ENCODE measurements at regions not wholly inside any gene's neighbourhood (a gene's known extent, or its start where the extent isn't known, plus 50 kb on each side); places are given as distances from the start of the nearest gene placed in this dataset.
"Not testable (repeated sequence)": the region's sequence is repeated elsewhere in the genome, so short reads cannot be mapped to it uniquely, and the experiment has no call there.

GRCh38 chr16:88204131-88205110 lies 178.3 kb upstream of the ZNF469 start:
- DNase-seq: not testable (repeated sequence)

DNA sequence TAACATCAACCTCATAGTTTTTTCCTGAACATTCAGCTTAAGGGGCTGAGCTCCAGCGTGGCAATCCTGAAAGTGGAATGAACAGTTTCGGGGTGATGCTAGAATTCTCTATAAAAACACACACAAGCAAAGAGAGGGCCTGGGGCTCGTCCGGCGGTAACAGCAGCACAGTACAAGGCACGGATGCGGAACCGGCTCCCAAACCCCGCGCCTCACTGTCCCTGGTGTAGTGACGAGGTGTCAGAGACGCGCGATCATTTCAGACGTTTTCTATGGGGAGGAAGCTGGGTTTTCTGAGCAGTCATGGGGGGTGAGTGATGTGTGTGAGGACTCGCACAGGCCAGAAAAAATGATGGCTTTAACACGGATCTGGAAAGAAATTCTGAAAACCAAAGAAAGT lies 177.3 kb upstream of the ZNF469 start:
- DNase-seq: not testable (repeated sequence)

- not testable (repeated sequence) for DNase-seq
Measured at GRCh38 chr16:88206006-88206405, 176.8 kb upstream of the ZNF469 start.

DNA sequence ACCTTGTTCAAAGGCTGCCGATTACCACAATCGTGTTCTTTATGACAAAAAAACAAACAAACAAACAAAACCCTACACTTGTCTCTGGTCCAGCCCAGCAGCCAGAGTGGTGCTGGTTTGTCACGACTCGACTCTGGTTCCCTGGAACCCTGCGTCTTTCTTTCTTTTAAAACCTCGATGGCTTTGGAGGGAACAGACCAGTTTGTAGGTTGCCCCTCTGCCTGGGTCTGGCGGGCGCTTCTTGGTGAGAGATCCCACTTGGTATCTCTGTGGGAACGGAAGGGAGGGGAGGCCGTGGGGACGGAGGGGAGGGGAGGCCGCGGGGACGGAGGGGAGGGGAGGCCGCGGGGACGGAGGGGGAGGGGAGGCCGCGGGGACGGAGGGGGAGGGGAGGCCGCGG lies 176.2 kb upstream of the ZNF469 start:
- DNase-seq: not testable (repeated sequence)

GRCh38 chr16:88208112-88208511 lies 174.6 kb upstream of the ZNF469 start:
- no peak for DNase-seq

DNA sequence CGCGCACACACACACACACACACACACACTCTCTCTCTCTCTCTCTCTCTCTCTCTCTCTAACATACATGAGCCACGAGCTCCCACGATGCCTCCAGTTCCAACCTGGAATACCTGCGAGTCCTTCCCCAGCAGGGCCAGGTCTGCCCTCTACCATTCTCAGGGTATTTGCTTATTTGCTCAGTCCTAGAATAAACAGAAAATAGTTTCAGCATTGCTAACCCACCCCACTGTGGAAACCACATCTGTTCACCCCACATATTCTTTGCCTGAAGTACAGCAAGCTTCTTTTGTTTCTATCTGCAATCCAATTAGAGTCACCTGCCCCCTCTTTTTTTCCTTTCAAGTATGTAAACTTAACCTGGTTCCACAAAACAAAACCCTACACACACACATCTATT lies 174.0 kb upstream of the ZNF469 start:
- not testable (repeated sequence) for DNase-seq

DNA sequence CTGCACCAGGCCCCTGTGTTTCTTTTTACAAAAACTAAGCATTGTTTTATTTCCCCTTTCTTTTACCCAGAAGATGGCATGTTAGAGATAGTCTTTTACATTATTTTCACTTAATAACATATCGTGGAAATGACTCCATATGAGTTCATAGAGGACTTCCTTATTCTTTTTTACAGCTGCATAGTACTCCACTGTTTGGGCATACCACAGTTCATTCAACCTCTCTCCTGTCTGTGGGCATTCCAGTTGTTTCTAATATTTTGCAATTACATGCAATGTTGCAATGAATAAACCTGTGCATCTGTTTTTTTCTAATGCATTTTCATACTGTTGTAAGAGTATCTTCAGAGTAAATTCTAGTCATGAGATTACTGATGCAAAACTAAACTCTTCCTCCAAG lies 173.2 kb upstream of the ZNF469 start:
- not testable (repeated sequence) for DNase-seq

DNA sequence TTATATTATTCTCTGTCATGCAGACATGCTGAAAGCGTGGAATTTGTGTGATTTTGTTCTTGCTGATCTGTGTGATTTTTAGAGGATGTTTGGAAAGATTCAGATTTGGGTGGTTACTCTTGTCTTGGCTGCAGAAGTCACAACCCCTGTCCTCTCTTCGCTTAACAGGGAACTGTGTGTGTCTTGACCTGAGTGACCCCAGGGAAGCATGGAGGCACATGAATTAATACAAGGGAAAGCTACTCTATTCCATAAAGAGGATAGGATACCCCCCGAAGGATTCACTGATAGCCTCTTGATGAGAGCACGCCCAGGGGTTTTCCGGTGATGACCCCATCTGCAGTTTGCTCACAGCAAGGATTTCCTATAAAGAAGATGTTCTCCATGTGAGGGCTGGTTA lies 168.8 kb upstream of the ZNF469 start:
- DNase-seq: not testable (repeated sequence)

DNA sequence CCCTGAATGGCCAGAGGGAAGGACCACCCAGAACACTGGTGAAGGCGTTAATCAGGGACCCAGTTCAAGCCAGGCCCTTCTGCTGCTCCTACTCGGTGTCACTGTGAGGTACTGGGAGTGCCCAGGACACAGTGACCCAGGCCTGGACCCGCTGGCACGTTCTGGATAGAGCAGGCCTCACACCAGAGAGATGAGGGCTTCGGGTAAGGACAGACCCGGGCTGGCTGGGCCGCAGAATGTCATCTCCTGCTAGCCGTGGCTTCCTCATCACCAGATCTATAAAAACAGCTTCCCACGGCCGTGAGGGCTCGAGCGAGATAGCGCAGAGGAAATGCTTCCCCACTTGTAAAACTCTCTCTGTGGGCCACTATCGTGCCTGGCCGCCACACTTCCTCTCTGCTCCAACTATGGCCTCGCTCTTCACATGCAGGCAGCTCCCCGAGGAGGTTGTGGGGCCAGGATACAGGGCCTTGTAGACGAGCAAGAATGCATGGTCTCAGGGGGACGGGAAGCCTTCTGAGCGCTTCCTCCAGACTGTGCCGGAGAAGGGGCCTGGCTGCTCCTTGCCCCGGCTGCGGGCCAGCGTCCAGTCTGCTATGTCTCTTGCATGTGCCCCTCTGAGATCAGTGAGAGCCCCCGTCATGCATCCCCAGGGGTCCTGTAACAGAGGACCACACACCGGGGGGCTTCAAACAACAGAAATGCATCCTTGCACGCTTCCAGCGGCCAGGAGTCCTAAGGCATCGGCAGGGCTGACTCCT lies 161.6 kb upstream of the ZNF469 start:
- DNase-seq: not testable (repeated sequence)

- DNase-seq: not testable (repeated sequence)
Measured at GRCh38 chr16:88223696-88224095, 159.1 kb upstream of the ZNF469 start.

GRCh38 chr16:88224131-88224898 lies 158.4 kb upstream of the ZNF469 start:
- not testable (repeated sequence) for DNase-seq

GRCh38 chr16:88225640-88226230 lies 157.0 kb upstream of the ZNF469 start:
- not testable (repeated sequence) for DNase-seq

DNA sequence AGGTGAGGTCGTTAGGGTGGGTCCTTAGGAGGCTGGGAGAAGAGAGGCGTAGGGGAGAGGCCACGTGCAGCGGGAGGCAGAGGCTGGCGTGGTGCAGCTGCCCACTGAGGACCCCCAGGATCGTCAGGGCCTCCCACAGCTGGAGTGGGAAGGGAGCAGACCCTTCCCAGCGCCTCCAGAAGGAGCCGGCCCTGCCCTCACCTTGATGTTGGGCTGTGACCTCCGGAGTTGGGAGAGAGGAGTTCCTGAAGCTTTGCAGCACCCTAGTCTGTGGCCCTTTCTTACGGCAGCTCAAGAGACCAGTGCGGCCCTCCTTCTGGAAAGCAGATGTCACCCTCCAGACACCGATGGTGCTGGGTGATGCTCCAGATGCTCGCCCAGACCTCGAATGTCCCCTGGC lies 156.5 kb upstream of the ZNF469 start:
- not testable (repeated sequence) for DNase-seq

DNA sequence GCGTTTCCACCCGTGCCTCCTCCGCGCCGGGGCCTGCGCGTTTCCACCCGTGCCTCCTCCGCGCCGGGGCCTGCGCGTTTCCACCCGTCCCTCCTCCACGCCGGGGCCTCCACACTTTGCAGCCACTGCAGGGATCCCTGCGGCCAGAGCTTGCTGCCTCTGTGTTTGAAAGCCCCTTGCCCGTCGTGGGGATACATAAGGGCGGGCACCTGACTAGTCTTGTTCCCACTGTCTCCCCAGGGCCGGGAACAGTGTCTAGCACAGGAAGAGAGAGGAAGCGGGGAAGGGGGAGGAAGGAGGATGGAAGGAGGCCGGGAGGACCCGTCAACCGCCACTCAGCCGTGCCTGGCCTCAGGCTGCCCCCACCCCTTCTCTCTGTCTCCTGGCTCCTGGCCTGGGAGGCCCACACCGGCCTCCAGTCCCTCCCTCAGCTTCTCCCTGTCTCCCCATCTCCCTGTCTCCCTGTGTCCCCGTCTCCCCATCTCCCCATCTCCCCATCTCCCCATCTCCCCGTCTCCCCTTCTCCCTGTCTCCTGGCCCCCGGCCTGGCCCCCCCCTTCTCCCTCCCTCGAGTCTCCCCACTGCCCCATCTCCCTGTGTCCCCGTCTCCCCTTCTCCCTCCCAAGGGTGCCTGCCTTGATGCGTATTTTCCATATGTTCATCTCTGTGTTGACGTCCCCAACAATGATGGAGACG lies 155.6 kb upstream of the ZNF469 start:
- not testable (repeated sequence) for DNase-seq

DNA sequence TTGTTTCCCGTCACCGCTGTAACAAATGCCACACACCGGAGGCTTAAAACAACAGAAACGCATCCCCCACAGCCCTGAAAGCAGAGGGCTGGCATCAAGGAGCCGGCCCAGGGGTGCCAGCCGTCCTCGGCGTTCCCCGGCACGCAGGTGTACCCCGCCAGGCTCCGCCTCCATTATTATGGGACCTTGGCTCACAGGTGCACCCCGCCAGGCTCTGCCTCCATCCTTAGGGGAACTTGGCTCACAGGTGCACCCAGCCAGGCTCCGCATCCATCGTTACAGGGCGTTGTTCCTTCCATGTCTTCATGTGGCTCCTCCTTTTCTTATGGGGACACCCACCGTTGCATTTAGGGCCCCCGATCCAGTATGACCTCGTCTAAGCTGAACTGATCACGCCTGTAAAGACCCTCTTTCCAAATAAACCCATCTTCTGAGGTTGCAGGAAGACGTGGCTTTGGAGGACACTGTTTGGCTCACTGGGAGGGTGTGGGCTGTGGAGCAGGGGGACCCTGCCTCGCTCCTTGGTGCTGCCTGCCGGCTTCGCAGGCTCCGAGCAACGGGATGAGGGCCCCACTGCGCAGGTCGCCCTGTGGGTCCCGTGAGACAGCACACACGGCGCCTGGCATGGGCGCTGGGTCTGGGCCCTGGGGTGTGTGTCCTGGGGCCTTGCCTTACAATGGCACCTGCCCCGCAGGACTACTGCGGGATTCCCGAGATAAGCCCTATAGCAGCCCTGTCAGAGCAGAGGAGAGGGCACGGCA lies 154.9 kb upstream of the ZNF469 start:
- not testable (repeated sequence) for DNase-seq

DNA sequence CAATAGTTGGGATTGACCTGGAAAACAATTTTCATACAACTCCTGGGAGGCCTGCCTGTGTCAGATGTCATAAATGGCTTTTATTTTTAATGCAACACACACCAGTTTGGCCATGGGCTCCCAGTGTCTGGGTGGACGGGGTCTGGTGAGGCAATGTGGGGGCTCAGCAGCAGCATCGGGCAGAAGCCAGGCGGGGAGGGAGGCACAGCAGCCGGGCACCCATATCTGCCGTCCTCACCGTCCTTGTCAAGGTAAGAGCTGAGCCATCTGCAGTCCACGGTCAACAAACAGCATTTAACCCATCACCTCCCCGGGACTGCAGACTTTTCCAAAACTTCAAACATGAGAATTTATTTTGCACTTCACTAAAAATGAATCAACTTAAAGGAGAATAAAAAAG lies 154.0 kb upstream of the ZNF469 start:
- DNase-seq: not testable (repeated sequence)

DNA sequence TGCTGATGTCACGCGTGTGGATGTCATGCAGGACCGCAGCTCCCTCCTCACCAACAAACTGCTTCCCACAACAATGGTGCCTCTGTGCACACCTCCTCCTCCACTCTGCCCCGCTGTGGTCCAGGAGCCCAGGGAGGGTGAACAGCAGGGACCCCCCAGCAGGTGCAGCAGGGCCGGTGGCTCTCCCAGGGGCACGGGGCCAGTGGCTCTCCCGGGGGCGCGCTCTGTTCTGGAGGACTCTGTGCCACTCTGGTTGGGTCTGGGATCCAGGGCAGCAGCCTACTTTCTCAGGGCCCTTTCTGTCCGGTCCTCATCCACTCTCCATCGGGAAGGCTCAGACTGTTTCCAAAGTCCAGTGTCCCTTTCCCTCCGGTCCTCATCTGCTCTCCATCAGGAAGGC lies 153.0 kb upstream of the ZNF469 start:
- DNase-seq: not testable (repeated sequence)

GRCh38 chr16:88230276-88230966 lies 152.3 kb upstream of the ZNF469 start:
- DNase-seq: not testable (repeated sequence)

- not testable (repeated sequence) for DNase-seq
Measured at GRCh38 chr16:88230967-88231615, 151.7 kb upstream of the ZNF469 start.

GRCh38 chr16:88231839-88232238 lies 150.9 kb upstream of the ZNF469 start:
- not testable (repeated sequence) for DNase-seq
